NCI-H774 (cell line): ENCODE measurements at regions not wholly inside any gene's neighbourhood (a gene's known extent, or its start where the extent isn't known, plus 50 kb on each side); places are given as distances from the start of the nearest gene placed in this dataset.
"Not testable (repeated sequence)": the region's sequence is repeated elsewhere in the genome, so short reads cannot be mapped to it uniquely, and the experiment has no call there.

Experiments
- DNase-seq: peaks from one replicate; lab custom pipeline; 2025; lab: John Stamatoyannopoulos, UW

- DNase-seq = not testable (repeated sequence)
These were observed 434.5 kb upstream of the ZNG1F start for GRCh38 chr9:41623666-41624065.

- DNase-seq = not testable (repeated sequence)
These were observed 430.1 kb upstream of the ZNG1F start for GRCh38 chr9:41619254-41619653.

- DNase-seq = not testable (repeated sequence)
These were observed 417.9 kb upstream of the ZNG1F start for GRCh38 chr9:41606961-41607547.

- not testable (repeated sequence) for DNase-seq
These were observed 376.5 kb upstream of the ZNG1F start for GRCh38 chr9:41565572-41565971.
